HL-60 (cell line): ENCODE measurements at regions not wholly inside any gene's neighbourhood (a gene's known extent, or its start where the extent isn't known, plus 50 kb on each side); places are given as distances from the start of the nearest gene placed in this dataset.

Source experiments
- TF ChIP-seq, protein P1 (sequence below): IDR thresholded peaks from one replicate; pipeline ENCODE4 v1.5.1; 2011; ENCODE audit warnings: low read length, control low read depth, inconsistent platforms; ENCODE audit not compliant: insufficient read depth
- TF ChIP-seq, protein P2 (sequence below): IDR thresholded peaks from 2 replicates; pipeline ENCODE4 v1.6.1; 2012; ENCODE audit warnings: low read depth; ENCODE audit not compliant: insufficient replicate concordance

DNA sequence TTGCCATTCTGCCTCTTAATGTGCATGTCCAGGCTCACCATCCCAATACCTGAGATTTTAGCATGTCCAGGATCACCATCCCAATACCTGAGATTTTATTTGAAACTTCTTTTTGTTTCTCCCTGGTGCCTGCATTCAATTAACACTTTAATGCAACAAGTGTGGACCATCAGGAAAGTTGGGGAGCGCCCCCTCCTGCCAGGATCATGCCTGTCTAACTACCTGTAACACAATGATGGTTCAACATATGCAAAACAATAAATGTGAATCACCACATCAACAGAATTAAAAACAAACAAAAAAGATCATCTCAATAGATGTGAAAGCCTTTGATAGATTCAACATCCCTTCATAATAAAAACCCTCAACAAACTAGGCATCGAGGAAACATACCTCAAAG, 1359.5 kb upstream of the DIAPH2 start:
- TF ChIP-seq, protein P1, sequence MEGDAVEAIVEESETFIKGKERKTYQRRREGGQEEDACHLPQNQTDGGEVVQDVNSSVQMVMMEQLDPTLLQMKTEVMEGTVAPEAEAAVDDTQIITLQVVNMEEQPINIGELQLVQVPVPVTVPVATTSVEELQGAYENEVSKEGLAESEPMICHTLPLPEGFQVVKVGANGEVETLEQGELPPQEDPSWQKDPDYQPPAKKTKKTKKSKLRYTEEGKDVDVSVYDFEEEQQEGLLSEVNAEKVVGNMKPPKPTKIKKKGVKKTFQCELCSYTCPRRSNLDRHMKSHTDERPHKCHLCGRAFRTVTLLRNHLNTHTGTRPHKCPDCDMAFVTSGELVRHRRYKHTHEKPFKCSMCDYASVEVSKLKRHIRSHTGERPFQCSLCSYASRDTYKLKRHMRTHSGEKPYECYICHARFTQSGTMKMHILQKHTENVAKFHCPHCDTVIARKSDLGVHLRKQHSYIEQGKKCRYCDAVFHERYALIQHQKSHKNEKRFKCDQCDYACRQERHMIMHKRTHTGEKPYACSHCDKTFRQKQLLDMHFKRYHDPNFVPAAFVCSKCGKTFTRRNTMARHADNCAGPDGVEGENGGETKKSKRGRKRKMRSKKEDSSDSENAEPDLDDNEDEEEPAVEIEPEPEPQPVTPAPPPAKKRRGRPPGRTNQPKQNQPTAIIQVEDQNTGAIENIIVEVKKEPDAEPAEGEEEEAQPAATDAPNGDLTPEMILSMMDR, result no peak
- TF ChIP-seq, protein P2, sequence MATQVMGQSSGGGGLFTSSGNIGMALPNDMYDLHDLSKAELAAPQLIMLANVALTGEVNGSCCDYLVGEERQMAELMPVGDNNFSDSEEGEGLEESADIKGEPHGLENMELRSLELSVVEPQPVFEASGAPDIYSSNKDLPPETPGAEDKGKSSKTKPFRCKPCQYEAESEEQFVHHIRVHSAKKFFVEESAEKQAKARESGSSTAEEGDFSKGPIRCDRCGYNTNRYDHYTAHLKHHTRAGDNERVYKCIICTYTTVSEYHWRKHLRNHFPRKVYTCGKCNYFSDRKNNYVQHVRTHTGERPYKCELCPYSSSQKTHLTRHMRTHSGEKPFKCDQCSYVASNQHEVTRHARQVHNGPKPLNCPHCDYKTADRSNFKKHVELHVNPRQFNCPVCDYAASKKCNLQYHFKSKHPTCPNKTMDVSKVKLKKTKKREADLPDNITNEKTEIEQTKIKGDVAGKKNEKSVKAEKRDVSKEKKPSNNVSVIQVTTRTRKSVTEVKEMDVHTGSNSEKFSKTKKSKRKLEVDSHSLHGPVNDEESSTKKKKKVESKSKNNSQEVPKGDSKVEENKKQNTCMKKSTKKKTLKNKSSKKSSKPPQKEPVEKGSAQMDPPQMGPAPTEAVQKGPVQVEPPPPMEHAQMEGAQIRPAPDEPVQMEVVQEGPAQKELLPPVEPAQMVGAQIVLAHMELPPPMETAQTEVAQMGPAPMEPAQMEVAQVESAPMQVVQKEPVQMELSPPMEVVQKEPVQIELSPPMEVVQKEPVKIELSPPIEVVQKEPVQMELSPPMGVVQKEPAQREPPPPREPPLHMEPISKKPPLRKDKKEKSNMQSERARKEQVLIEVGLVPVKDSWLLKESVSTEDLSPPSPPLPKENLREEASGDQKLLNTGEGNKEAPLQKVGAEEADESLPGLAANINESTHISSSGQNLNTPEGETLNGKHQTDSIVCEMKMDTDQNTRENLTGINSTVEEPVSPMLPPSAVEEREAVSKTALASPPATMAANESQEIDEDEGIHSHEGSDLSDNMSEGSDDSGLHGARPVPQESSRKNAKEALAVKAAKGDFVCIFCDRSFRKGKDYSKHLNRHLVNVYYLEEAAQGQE, result no peak
